ENCODE measurements at regions not wholly inside any gene's neighbourhood (a gene's known extent, or its start where the extent isn't known, plus 50 kb on each side); places are given as distances from the start of the nearest gene placed in this dataset.
"Not testable (repeated sequence)": the region's sequence is repeated elsewhere in the genome, so short reads cannot be mapped to it uniquely, and the experiment has no call there.

DNA sequence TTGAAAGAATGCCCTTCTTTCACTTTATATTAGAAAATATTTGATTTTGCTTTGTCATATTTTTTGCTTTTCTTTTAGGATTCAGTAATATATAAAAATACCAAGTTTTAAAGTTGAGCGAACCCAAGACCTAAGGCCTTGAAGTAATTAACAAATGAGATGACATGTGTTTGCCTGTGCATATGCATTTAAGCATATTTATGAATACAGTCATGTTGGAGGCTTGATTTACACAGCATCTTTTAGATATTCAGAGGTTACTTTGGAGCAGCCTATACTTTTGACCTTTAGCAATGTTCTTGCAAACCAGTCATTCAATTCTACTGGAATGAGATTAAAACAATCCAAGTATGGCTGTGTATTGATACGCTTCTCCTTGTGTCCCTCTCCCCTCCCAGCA, 425.1 kb downstream of the KCNJ18 start:
- TF ChIP-seq, protein P1, sequence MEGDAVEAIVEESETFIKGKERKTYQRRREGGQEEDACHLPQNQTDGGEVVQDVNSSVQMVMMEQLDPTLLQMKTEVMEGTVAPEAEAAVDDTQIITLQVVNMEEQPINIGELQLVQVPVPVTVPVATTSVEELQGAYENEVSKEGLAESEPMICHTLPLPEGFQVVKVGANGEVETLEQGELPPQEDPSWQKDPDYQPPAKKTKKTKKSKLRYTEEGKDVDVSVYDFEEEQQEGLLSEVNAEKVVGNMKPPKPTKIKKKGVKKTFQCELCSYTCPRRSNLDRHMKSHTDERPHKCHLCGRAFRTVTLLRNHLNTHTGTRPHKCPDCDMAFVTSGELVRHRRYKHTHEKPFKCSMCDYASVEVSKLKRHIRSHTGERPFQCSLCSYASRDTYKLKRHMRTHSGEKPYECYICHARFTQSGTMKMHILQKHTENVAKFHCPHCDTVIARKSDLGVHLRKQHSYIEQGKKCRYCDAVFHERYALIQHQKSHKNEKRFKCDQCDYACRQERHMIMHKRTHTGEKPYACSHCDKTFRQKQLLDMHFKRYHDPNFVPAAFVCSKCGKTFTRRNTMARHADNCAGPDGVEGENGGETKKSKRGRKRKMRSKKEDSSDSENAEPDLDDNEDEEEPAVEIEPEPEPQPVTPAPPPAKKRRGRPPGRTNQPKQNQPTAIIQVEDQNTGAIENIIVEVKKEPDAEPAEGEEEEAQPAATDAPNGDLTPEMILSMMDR (IDR thresholded peaks at IDR 0.05), result not testable (repeated sequence)
- TF ChIP-seq POLR2A (IDR thresholded peaks at IDR 0.05), result not testable (repeated sequence)

All from testis (tissue), 2 donors.